ENCODE measurements at regions not wholly inside any gene's neighbourhood (a gene's known extent, or its start where the extent isn't known, plus 50 kb on each side); places are given as distances from the start of the nearest gene placed in this dataset.
A peak's percentile ranks its signal among the peaks of the same experiment; 100 is the strongest.

GRCh38 chr16:79728048-79728922 lies 127.7 kb upstream of the MAF start:
- no peak for DNase-seq

DNA sequence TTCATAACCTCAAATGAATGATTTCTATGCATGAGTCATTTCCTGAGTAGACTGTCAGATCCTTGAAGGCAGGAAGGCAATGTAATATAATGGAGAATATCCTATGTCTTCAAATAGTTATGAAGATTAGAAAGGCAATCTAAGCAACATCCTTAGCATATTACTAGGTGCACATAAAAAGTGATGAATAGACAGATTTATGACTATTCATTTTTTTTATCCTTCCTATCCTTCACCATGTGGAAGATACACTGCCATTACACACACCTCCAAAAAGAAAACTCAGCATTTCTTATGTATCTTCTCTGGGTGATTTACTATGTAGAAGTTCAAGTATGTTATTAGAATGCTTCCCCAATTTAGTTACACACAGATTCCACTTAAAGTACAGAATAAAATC lies 126.4 kb upstream of the MAF start:
- DNase-seq = no peak

DNA sequence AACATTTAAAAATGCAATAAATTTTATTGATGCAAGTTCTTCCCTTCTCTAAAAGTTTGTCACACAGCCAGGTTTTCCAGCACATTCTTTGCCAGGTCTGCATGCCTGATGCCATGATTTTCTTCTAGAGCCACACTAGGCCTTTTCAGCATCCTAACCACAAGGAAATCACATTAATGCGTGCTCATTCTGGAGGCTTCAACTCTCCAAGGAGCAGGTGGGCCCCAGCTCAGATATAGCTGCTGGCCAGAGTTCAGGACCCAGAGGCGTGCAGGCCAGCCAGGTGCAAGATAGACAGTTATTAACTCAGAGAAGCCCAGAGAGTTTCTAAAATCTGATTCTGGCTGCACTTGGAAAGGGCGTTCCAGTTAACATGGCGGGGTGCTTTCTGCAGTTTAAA lies 124.5 kb upstream of the MAF start:
- DNase-seq = no peak

DNA sequence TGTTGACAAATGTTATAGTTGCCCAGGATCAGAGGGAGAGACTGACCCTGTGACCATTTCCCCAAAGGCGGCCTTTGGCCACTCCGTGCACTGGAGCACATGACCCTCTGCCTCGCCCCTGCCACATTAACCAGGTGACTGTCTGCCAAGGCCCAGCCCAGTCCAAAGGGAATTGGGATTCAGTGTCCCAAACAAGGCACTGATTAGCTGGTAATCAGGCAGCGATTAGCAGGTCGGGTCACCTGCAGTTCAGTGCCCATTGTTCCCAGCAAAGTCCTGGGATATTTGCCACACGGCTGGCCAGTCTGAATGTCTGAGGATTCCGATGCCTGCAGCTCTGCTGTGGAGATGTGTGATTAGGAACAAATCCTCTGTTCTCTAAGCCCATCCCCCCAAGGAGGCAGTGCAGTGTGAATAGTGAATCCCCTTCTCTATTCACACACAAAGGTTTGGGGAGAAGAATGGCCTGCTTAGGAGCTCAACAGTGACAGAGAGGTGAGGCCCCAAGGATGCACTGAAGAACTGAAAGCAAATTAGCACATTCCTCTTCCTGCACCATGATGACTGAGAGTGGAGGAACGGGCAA lies 123.1 kb upstream of the MAF start:
- DNase-seq = no peak

DNA sequence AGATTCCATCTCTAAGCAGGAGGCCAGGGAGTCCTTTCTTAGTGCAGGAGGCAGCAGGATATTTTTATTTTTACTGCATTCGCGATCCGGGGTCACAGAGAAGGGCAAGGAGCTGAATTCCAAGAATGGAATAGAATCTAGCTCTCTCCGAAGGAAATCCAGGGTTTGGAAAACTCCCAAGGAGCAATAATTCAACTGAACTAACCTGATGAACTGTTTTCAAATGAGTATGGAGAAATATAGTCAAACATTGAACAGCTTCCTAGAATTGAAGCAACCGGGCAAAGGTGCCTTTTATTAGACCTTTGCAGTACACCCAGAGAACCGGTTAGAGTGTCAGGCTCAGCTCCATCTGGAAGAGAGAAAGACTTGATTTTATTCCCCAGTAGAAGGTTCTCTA lies 120.7 kb upstream of the MAF start:
- no peak for DNase-seq

GRCh38 chr16:79717333-79718137 lies 117.0 kb upstream of the MAF start:
- no peak for DNase-seq

GRCh38 chr16:79716645-79717332 lies 116.3 kb upstream of the MAF start:
- DNase-seq = peak; percentile 13

- no peak for DNase-seq
These were observed 114.5 kb upstream of the MAF start for GRCh38 chr16:79715061-79715460.

GRCh38 chr16:79714440-79714839 lies 113.9 kb upstream of the MAF start:
- no peak for DNase-seq

DNA sequence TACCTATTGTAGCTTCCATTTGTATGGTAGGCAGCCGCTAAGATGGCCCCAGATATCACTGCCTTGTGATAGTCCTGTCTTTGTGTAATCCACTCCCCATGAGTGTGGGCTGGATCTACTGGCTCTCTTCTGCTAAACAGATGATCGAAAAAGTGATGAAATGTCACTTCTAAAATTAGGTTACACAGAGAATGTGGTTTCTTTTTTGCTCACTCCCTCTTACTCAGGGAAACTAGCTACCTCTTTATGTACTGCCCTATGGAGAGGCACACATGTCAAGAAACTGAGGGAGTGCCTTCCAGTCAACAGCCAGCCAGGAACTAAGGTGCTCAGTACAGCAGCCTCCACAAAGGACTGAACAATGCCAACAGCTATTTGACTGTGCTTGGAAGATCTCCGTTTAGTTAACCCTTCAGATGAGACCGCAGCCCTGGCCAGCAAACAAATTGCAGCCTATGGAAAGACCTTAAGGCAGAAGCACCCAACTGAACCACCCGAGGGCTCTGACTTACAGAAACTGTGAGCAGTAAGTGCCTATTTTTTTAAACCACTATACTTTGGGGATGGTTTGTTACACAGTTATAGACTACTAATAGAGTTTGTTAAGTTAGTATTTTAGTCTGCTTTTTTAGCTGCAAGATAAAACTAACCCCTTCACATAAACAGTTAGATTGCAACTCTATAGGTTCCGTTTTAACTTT lies 113.2 kb upstream of the MAF start:
- peak; percentile 50 for DNase-seq

GRCh38 chr16:79712276-79712675 lies 111.7 kb upstream of the MAF start:
- no peak for DNase-seq

DNA sequence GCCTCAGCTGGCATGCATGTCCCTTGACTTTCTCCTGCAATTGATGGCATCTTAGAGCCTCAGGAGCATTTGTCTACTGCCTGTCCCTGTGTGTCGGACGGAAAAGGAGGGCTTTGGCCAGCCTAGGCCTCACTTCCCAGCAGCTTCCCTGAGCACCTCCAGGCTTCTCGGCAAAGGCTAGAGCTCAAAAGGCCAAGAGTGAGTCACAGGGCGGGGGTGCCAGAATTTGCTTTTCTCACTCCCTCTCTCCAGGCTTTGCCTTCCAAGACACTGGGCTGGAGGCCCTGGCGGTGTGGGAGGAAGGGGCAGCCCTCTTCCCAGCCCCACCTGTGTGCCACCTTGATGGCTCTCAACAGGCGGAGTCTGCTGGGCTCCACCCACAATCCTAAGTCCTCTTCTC lies 107.3 kb upstream of the MAF start:
- DNase-seq = no peak

DNA sequence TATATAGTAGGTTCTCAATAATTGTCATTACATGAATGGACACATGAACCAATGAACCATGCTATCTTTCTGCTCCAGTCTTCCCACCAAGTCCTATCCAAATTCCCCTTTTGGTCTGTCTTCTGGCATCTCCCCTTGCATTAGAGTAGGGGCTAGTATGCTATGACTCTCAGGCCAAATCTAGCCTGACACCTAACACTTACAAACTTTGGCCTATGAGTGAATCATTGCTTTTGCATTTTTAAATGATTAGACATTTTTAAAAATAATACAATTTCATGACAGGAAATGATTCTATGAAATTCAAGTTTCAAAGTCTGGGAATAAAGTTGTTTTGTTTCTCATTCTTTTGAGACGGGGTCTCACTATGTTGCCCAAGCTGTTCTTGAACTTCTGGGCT lies 102.5 kb upstream of the MAF start:
- DNase-seq = no peak

GRCh38 chr16:79698341-79698753 lies 97.8 kb upstream of the MAF start:
- no peak for DNase-seq

DNA sequence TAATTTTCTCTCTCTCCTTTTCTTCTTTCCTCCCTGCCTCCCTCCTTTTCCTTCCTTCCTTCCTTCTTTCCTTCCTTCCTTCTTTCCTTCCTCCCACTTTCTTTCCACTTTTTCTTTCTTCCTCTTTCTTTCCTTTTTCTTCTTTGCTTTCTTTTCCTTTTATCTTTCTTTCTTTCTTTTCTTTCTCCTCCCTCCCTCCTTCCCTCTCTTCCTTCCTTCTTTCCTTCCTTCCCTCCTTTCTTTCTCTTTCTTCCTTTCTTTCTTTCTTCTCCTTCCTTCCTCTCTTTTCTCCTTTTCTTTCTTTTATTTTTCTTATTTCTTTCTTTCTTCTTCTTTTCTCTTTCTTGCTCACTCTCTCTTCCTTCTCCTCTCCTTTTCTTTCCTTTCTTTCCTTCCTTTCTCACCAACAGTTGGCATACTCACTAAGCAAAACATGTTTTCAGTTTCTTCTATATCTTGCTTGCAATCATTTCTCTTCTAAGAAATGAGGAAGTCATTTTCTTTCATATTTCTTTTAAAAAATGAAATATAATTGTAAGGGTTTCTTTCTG lies 97.1 kb upstream of the MAF start:
- no peak for DNase-seq

DNA sequence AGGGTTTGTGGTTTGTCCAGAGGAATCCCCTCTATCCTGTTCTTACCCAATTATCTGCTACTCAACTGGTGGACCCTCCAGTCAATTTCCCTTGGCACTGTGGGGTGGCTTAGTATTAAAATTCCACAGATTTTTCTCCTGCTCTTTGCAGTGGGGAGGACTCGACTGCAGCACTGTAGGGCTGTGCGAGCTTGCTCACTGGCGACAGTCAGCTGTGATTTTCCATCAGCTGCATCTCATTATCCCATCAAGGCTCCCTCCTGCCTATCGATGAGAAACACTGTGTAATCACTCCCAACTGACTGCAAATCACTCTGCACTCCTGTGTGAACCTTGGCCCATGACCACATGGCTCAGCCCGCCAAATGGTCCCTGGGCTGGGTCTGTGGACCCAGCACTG lies 90.5 kb upstream of the MAF start:
- DNase-seq = no peak

DNA sequence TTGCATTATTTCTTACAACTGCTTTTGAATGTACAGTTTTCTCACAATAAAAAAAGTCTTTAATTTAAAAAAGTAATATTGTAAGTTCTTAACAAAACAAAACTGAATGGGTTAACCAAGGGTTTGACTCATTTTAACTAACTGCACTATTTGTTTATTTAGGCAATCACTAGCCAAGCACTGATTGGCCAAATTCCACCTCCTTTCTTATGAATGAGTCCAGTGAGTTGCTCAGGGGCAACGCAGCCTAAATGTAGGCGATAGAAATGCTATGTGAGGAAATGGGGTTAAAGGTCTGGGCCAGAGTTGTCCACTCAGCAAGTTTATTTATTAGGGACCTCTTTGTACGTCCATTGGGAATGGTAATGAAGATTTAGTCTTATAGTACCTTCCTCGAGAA lies 89.6 kb upstream of the MAF start:
- DNase-seq = no peak

DNA sequence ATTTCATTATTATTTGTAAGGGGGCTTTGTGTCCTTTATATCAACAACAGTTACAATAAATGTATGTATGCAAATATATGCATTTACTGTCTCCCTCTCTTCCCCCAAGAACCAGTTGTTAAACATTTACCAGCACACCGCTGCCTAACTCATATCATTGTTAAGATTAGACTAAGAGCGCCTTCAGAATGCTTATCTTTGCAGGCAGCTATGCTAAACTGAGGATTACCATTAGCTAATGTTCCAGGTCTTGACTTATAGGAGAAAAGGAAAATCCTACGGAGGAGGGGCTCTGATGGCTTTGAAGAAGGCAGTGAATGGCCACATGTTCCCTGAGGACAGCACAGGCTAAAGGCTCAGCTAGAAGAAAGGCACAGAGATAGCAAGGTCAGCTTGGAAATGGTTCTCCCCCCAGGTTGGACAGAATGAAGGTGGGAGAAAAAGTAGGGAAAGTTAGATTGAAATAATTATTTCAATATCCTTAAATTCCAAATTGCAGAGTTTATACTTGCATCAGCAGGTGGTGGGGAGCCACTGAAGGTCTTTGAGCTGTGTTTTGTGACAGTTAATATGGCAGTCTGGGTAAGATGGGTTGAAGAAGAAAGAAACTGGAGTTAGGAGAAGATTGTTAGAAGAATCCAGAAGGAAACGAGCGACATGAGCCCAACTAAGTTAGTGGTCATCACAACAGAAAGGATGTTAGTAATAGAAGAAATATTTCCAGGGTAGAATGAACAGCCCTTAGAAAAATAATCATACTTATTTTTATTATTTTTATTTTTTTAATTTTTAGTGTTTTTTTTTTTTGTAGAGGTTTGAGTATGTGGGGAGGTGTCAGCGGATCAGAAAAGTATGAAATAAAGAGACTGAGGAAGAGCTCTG lies 87.0 kb upstream of the MAF start:
- no peak for DNase-seq

DNA sequence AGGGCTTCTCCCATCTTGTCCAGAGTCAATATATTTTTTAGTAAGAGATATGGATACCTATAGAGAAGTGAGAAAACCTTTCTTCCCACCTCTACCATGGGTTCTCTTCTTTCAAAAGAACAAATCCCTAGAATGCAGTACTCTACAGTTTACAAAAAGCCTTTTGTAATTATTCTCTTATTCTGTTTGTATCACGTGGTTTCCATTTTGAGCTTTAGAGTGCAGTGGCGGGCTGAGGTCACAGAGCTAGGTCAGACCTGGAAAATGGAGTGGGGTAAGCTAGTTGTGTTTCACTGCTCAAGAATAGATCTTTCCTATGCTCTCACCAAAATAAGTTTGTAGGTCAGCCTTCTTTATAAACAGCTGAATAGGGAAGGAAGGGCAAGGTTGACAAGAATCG lies 85.3 kb upstream of the MAF start:
- DNase-seq = no peak

DNA sequence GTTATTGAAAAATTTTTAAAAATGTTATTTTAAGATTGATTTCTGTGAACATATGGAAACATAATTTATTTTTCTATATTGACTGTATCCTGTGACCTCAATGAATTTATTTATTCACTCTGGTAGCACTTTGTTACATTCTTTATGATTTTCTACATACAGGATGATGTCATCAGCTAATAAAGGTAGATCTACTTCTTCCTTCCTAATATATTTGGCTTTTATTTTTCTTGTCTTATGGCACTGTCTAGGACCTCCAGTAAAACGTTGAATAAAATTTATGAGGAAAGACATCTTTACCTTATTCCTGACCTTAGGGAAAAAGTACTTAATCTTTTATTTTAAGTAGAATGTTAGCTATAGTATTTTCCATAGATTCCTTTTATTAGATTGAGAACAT lies 78.8 kb upstream of the MAF start:
- DNase-seq = no peak

GRCh38 chr16:79677799-79678530 lies 77.4 kb upstream of the MAF start:
- DNase-seq = no peak

Measured in activated CD4-positive, alpha-beta T cell treated with anti-CD3 and anti-CD28 coated beads, Interleukin-10, Interleukin-2, amounts not matched to agents 100 ng/mL and 50 ng/mL, durations not matched to agents 16 hours and 8 hours (primary cell).